GM19324 (cell line): ENCODE measurements at regions not wholly inside any gene's neighbourhood (a gene's known extent, or its start where the extent isn't known, plus 50 kb on each side); places are given as distances from the start of the nearest gene placed in this dataset.
"Not testable (repeated sequence)": the region's sequence is repeated elsewhere in the genome, so short reads cannot be mapped to it uniquely, and the experiment has no call there.

Experiments
- ATAC-seq: cut with Tn5 transposase; IDR thresholded peaks from one replicate; pipeline ENCODE4 v1.9.1; 2021; ENCODE audit warnings: mild to moderate bottlenecking, moderate library complexity; ENCODE audit not compliant: unreplicated experiment, low FRiP score

GRCh38 chr5:122515210-122515609 is 203.2 kb downstream of the SNCAIP start:
- ATAC-seq: not testable (repeated sequence)

GRCh38 chr5:122515709-122516431 is 203.8 kb downstream of the SNCAIP start:
- ATAC-seq: no peak

DNA sequence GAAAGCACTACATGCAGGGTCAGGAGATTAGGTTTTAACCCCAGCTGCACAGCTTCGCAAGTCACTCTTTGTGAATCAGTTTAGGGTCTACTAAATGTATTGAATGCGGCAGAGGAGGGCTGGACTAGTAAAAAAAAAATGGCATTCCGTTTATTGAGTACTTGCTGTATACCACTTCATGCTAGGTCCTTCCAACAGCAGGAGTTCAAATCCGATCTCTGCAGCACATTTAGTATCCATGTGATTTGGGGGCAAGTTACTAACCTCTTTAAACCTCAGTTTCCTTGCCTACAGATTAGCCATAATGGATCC is 204.4 kb downstream of the SNCAIP start:
- no peak for ATAC-seq

GRCh38 chr5:122517091-122517490 is 205.1 kb downstream of the SNCAIP start:
- no peak for ATAC-seq

DNA sequence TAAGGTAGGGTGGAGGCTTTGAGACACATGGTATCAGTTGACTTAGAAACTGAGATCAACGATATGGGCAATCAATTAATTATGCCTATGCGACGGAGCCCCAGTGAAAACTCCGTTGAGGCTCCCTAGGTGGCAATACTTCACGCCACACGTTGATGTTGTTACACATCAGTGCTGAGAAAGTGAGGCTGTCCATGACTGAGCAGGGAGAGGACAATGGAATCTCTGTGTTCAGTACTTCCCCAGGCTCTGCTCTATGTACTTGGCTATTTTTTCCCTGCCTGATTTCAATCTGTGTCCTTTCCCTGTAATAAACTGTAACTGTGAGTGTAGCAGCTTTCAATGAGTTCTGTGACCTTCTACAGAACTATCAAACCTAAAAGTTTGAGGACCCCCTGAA is 211.7 kb downstream of the SNCAIP start:
- ATAC-seq: no peak

DNA sequence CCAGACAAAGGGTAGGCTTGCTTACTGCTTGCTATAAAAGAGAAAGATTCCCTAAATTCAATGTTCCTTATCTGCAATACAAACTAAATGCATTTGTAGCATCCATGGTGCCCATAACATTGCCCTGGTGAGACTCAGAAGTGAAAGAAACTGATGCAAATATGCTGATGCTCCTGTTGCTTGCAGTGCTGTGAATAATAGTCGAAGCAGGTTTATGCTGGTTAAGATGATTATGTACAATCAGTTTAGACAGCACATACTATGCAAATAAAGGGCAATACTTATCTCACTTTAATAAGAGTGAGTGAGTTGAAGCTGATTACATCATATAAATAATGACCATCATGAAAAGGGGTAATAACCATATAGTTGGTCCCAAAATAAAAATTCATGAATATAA is 215.5 kb downstream of the SNCAIP start:
- ATAC-seq: no peak

DNA sequence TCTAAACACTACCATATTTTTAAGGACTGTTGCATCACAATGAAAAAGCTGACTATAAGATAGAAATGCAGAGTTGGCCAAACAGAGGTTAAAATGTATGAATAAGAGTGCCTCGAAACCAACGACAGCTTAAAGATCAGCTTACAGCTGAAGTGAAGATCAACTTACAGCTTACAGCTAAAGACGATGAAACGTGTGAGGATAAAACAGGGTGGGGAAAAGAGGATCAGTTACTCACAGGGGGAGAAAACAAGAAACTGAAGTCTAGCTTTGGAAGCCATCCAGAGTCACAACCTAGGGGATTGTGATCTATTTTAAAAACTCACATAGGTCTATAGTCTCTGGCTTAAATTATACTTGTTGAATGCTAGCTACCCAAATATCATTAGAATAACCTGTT is 220.0 kb downstream of the SNCAIP start:
- ATAC-seq: no peak

- no peak for ATAC-seq
Observed at GRCh38 chr5:122533825-122534224, 221.8 kb downstream of the SNCAIP start.

- no peak for ATAC-seq
Observed at GRCh38 chr5:122534829-122535228, 222.8 kb downstream of the SNCAIP start.

DNA sequence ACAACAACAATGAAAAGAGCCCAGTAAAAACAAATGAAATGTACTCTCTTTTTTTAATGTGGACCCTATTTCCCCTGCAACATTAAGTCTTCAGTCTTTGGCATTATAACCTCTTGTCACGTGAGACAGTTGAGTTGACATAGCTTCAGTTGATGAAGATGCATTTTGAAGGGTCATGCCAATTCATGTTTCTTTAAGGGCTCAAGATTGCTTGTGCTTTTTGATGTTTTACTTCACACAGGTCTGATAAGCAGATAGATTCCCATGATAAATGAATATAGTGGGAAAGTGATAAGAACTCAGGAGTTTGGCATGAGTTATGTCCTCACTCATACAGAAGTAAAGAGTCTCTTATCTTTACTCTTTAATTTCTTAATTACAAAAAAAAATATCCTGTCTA is 229.4 kb downstream of the SNCAIP start:
- ATAC-seq: no peak

- ATAC-seq: no peak
Observed at GRCh38 chr5:122545986-122546385, 228.9 kb upstream of the SNX2 start.

DNA sequence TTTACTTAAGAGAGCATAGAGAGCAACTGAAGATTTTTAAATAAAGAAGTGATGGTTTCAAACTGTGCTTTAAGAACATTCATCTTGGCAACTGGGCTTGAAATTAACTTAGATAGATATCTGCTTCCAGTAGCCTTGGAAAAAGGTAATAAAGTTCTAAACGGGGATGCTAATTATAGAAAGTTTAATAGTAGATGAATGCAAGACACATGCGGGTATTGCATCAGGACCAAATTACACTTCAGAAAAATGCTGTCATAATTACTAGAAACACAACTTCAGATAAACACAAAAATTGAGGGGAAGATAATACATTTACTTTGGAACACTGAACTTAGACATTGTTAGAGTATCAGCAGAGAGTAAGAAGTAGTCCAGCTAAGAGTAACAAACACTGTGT is 227.7 kb upstream of the SNX2 start:
- no peak for ATAC-seq

- no peak for ATAC-seq
Observed at GRCh38 chr5:122547669-122548068, 227.2 kb upstream of the SNX2 start.

DNA sequence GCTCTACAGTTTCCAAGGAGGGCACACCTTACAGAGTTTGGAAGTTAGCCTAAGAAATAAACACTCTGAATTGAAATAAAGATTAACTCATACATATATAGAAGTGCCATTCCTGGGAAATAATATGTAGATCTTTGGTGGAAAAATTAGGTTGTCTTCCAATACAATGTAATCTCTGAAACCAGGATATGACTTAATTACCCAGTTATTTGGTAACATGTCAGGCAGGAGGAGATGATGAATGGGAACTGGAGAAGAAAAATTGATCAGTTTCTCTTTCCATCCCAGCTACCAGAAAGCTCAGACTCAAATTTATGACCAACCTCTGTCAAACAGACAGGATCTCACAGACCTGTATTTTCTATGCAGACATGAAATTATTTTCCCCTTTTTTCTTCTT is 215.2 kb upstream of the SNX2 start:
- no peak for ATAC-seq

DNA sequence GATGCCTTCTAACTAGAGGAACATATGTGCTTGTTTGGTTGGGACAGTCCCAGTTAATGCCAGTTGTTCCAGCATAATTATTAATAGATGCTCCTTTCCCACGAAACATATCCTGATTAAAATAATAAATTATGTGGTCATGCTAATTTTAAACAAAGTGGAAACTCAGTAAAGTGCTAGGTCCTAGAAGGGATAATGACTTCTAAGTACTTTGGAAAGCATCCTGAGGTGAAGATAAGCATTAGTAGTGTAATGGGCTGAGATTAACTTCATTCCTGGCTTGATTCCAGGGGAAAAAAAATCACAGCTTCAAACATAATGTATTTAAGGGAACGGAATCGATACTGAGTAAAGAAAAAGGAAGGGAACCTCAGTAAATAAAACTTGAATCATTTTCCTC is 213.7 kb upstream of the SNX2 start:
- ATAC-seq: no peak

DNA sequence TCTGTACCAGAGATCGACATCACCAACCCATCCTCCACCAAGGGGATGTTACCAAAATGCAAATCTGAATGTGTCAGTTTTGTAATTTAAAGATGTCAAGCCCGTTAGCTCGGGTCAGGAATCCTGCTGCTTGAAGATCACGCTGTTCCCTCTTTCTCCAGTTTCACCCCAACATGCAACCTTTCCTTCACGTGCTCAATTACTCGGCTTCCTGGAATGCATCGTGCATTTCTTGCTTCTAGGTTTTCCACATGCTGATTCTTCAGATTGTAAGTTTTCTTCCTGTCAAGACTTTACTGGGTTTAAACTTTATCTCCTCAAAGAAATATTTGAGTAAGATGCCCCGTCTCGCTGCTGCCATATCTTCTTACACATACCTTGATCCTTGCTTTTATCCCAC is 209.5 kb upstream of the SNX2 start:
- no peak for ATAC-seq

- ATAC-seq: no peak
Observed at GRCh38 chr5:122576256-122577016, 198.4 kb upstream of the SNX2 start.

DNA sequence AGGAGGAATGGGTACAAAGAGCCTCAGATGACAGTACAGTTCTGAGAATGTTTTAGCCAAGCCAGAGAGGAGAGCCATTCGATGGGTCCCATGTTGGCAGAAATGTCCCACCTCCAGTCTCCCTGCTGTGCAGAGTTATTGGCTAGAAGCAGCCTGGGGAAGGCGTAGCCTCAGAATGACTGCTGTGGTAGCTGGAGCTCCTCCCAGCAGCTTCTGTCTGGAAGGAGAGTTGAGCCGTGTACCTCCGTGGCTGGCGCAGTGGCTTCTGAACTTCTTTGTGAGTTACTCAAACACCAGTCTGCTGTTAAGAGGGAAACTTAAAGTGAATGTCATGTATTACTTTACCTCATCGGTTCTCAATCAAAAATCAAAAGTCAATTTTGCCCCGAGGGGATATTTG is 193.3 kb upstream of the SNX2 start:
- no peak for ATAC-seq

DNA sequence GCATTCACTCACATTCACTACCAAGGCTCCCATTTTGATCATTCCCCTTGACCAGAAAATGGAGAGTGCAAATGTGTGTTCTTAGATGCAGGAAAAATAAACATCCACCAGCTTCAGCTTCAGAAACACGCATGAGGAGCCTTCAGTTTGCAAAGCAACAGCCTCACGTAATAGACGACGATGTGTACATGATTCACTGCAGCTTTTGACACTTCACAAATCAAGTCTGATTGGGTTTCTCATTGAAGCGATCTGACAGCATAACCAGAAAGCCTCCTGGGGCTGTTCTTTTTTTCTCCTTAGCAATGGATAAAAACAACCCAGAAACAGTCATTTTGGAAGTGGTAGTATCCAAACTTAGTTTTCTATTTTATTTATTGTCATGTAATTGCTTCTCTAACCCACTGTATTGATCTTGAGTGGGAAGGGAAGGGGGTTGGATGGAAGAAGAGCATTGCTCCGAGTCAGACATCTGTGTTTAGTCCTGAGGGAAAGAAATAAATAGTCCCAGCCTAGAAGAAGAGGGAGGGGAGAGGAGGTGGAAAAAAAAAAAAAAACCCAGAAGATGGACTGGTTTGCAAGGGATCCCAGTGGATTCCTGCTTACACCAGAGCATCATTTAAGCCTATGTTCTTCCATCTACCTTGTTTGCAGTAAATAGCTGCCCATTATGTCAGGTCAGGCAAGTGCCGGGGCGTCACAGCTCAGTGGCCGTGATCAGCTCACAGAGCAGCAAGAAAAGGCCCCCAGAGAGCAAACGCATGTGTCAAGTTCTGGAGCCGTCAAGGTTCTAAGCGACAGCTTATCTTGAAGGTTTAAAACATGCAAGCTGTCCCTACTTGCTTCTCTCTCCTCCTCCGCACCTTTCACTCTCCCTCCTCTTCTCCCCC is 190.2 kb upstream of the SNX2 start:
- ATAC-seq: no peak

- ATAC-seq: no peak
Observed at GRCh38 chr5:122585371-122585770, 189.5 kb upstream of the SNX2 start.

GRCh38 chr5:122586351-122586750 is 188.5 kb upstream of the SNX2 start:
- no peak for ATAC-seq
